ENCODE measurements at regions not wholly inside any gene's neighbourhood (a gene's known extent, or its start where the extent isn't known, plus 50 kb on each side); places are given as distances from the start of the nearest gene placed in this dataset.

DNA sequence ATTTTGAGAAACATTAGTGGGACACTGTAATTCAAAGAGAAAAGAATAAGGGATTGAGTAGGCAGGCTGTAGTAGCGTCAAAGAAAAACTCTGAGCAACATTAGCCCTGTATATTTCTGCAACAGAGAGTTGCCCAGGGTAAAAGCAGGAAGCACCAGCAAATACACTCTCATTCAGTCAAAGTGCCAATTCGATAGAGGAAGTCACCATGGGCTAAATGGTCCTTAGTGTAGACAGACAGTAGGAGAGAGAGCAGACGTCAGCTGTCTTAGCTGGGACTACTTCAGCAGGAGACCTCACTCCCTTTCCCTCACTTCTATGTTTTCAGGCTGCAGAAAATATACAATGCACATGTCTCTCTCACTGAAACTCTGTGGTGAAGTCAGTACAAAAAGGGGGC lies 2073.8 kb upstream of the TENM3 start:
- no peaks in the 10 kb centered on the region for H3K9me3 ChIP-seq (ENCODE audit: control insufficient read depth, insufficient read depth, low read length)
- no peaks in the 10 kb centered on the region; the same call in 1 of the 2 replicates for H3K4me1 ChIP-seq (ENCODE audit: insufficient read depth, low read length)
- H3K36me3 ChIP-seq (ENCODE audit: insufficient read depth, low read length) = no peaks in the 10 kb centered on the region
- no peak overlapping the region for H3K9ac ChIP-seq (ENCODE audit: low read depth, low read length)

DNA sequence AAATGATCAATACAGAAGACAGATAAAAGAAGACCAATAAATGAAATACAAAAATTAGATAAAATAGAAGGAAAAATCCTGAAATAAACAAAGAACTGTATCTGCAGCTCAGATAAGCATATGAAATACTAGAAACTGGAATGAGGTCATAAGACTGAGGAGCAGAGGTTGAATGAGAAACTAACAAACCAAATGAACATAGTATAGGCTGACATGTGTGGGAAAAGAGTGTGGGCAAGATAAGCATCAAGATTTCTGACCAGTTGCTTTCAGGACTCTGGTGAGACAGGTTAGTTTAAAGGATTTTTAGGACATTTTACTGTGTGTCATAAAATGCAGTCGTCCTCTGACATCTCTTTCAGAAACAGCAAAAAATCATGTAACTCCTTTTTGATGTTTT lies 2073.2 kb upstream of the TENM3 start:
- H3K36me3 ChIP-seq (ENCODE audit: insufficient read depth, low read length) = no peaks in the 10 kb centered on the region
- no peaks in the 10 kb centered on the region for H3K9me3 ChIP-seq (ENCODE audit: control insufficient read depth, insufficient read depth, low read length)
- no peak overlapping the region for H3K9ac ChIP-seq (ENCODE audit: low read depth, low read length)
- no peaks in the 10 kb centered on the region; the same call in 1 of the 2 replicates for H3K4me1 ChIP-seq (ENCODE audit: insufficient read depth, low read length)

DNA sequence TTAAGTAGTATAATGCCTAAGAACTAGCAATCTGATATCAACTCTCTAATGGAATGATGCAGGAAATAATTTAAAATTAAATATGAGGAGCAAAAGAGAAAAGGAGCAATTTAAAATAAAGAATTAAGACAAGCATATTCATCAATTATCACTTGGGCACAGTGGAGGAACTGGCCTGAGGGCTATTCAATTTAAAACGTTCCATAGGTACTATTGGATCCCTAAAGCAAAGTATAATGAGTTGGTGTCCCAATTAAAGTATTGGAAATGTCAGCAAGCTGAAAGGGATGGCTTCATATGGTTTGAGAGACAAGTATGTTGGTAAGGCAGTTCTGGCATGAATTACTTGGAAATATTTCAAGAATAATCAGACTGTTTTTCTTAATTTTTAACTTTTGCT lies 2064.1 kb upstream of the TENM3 start:
- Histone ChIP-seq H3K4me1 (ENCODE audit: insufficient read depth, low read length) (no peaks in the 10 kb centered on the region), H3K36me3 (ENCODE audit: insufficient read depth, low read length) (no peaks in the 10 kb centered on the region), H3K9me3 (ENCODE audit: control insufficient read depth, insufficient read depth, low read length) (no peaks in the 10 kb centered on the region), H3K9ac (ENCODE audit: low read depth, low read length) (no peak overlapping the region)

GRCh38 chr4:180189666-180190065 lies 2053.5 kb upstream of the TENM3 start:
- H3K4me1 ChIP-seq (ENCODE audit: insufficient read depth, low read length) = no peaks in the 10 kb centered on the region
- H3K9me3 ChIP-seq (ENCODE audit: control insufficient read depth, insufficient read depth, low read length) = no peaks in the 10 kb centered on the region
- no peak overlapping the region for H3K9ac ChIP-seq (ENCODE audit: low read depth, low read length)
- H3K36me3 ChIP-seq (ENCODE audit: insufficient read depth, low read length) = no peaks in the 10 kb centered on the region

DNA sequence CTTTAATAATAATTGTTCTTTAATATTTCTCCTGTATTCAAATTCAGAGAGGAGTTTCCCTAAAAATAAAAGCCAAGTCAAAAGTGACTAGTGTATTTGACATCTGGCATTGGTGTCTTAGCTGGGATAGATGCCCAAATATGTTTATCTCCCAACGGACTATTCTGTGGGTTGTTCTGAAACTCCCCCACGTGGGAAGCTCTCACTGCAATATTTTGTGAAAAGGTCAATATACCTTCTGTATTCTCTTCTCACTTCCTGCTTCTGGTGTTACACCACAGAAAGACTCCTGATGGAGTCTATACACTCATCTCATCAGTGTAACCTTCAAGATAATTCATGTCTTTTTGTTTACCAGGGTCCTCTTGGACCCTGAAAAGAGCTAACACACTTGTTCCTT lies 2052.8 kb upstream of the TENM3 start:
- H3K4me1 ChIP-seq (ENCODE audit: insufficient read depth, low read length) = no peaks in the 10 kb centered on the region
- H3K9ac ChIP-seq (ENCODE audit: low read depth, low read length) = no peak overlapping the region
- H3K36me3 ChIP-seq (ENCODE audit: insufficient read depth, low read length) = no peaks in the 10 kb centered on the region
- H3K9me3 ChIP-seq (ENCODE audit: control insufficient read depth, insufficient read depth, low read length) = no peaks in the 10 kb centered on the region

DNA sequence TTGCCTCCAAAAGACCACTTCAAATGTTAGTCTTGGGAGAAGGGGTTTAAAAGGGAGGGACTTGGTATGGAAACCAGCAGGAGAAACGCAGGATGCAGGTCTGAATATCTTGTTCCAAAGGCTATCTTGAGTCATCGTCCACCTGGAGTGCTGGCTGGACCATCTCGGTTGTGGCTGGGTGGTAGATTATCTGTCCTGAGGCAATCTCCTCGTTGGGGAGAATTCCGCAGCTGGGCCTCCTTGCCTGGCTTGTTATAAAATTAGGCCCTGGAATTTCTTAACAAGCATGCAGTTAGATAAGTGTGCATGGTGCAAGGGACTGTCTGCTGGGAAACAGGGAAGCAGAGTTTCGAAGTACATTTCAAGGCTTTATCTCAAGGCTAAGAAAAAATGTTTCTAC lies 2045.7 kb upstream of the TENM3 start:
- no peaks in the 10 kb centered on the region for H3K9me3 ChIP-seq (ENCODE audit: control insufficient read depth, insufficient read depth, low read length)
- H3K9ac ChIP-seq (ENCODE audit: low read depth, low read length) = no peak overlapping the region
- H3K4me1 ChIP-seq (ENCODE audit: insufficient read depth, low read length) = no peaks in the 10 kb centered on the region
- no peaks in the 10 kb centered on the region for H3K36me3 ChIP-seq (ENCODE audit: insufficient read depth, low read length)

GRCh38 chr4:180203349-180203748 lies 2039.9 kb upstream of the TENM3 start:
- Histone ChIP-seq H3K4me1 (ENCODE audit: insufficient read depth, low read length) (no peaks in the 10 kb centered on the region), H3K9ac (ENCODE audit: low read depth, low read length) (no peak overlapping the region), H3K36me3 (ENCODE audit: insufficient read depth, low read length) (no peaks in the 10 kb centered on the region), H3K9me3 (ENCODE audit: control insufficient read depth, insufficient read depth, low read length) (no peaks in the 10 kb centered on the region)

GRCh38 chr4:180205276-180205675 lies 2037.9 kb upstream of the TENM3 start:
- Histone ChIP-seq H3K4me1 (ENCODE audit: insufficient read depth, low read length) (no peaks in the 10 kb centered on the region), H3K9ac (ENCODE audit: low read depth, low read length) (no peak overlapping the region), H3K36me3 (ENCODE audit: insufficient read depth, low read length) (no peaks in the 10 kb centered on the region)

DNA sequence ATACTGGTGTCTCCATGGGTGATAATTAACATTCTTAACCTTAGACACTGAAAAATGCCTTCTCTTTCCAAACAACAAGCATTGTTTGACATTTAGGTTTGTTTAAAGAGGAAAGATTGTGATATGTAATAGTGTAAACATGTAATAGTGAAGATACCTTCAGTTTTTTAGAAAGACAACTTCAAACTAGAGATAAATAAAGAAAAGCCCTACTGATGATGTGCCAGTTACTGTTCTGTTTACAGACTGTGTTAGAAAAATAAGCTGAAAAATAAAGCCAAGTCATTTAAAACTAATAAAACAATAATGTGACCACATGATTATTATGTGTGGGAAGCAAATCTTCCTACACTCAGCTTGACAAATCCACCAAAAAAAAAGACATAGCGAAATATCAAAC lies 2035.3 kb upstream of the TENM3 start:
- Histone ChIP-seq H3K9me3 (ENCODE audit: control insufficient read depth, insufficient read depth, low read length) (no peaks in the 10 kb centered on the region), H3K9ac (ENCODE audit: low read depth, low read length) (no peak overlapping the region)

More at GRCh38 chr4:180205276-180205675, 2037.9 kb upstream of the TENM3 start:
- no peaks in the 10 kb centered on the region for H3K9me3 ChIP-seq (ENCODE audit: control insufficient read depth, insufficient read depth, low read length)

DNA sequence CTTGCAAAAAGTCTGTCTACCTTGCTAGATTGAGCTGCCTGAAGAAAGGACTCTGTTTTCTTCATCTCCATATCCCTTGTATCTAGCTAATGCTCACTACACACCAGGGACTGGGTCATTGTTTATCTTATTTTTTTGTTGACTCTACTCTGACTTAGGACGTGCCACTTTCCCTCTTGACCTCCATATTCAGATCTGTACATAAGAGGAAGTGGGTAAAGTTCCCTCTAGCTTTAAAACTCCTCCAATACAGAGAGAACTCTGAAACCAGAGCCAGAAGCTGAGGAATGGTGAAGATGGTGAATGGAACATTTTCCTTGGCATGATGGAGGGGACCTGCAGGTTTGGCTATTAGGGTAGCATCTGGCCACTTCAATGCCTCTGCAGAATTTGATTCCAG lies 2026.1 kb upstream of the TENM3 start:
- H3K4me1 ChIP-seq (ENCODE audit: insufficient read depth, low read length) = no peaks in the 10 kb centered on the region
- H3K9ac ChIP-seq (ENCODE audit: low read depth, low read length) = no peak overlapping the region
- no peaks in the 10 kb centered on the region for H3K9me3 ChIP-seq (ENCODE audit: control insufficient read depth, insufficient read depth, low read length)
- no peaks in the 10 kb centered on the region for H3K36me3 ChIP-seq (ENCODE audit: insufficient read depth, low read length)

More for the DNA sequence above, 2035.3 kb upstream of the TENM3 start:
- Histone ChIP-seq H3K4me1 (ENCODE audit: insufficient read depth, low read length) (no peaks in the 10 kb centered on the region), H3K36me3 (ENCODE audit: insufficient read depth, low read length) (no peaks in the 10 kb centered on the region)

DNA sequence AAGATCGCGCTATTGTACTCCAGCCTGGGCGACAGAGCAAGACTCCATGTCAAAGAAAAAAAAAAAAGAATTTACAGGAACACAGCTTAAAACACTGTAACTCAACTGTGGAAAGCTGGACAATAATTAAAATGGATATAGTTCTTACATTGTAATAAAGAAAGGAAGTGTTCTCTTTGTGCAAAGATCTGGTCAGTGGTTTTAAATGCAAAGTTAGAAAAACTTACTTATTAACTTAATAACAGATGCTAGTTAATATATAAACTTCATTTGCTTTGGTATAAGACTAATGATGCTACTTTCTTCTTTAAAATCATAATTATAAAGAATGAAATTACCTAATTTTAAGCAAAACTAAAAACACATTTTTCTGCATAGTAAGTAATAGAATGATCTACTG lies 2024.1 kb upstream of the TENM3 start:
- no peaks in the 10 kb centered on the region for H3K9me3 ChIP-seq (ENCODE audit: control insufficient read depth, insufficient read depth, low read length)

GRCh38 chr4:180225977-180226376 lies 2017.2 kb upstream of the TENM3 start:
- H3K4me1 ChIP-seq (ENCODE audit: insufficient read depth, low read length) = no peaks in the 10 kb centered on the region
- no peaks in the 10 kb centered on the region for H3K36me3 ChIP-seq (ENCODE audit: insufficient read depth, low read length)
- H3K9ac ChIP-seq (ENCODE audit: low read depth, low read length) = no peak overlapping the region
- H3K9me3 ChIP-seq (ENCODE audit: control insufficient read depth, insufficient read depth, low read length) = no peaks in the 10 kb centered on the region

More for the DNA sequence above, 2024.1 kb upstream of the TENM3 start:
- Histone ChIP-seq H3K9ac (ENCODE audit: low read depth, low read length) (no peak overlapping the region), H3K36me3 (ENCODE audit: insufficient read depth, low read length) (no peaks in the 10 kb centered on the region), H3K4me1 (ENCODE audit: insufficient read depth, low read length) (no peaks in the 10 kb centered on the region)

DNA sequence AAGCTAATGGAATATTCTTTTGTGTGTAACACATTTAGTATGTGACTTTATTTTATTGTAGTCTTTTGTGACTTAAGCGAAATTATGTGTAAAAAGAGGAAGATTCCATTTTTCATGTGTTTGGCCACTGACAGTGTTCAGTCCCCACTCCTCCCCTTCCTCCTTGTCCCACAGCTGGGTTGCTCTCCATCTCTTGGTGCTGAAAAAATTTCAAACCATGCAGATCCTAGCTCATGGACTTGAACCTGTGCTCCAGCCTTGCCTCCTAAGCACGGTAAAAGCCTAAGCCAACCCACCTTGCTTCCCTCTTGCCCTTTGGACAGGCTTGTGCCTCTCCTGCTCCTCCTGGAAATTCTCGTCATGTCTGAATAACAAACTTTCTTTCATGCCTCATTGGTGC lies 2008.5 kb upstream of the TENM3 start:
- H3K9me3 ChIP-seq (ENCODE audit: control insufficient read depth, insufficient read depth, low read length) = no peaks in the 10 kb centered on the region
- no peak overlapping the region for H3K9ac ChIP-seq (ENCODE audit: low read depth, low read length)
- H3K4me1 ChIP-seq (ENCODE audit: insufficient read depth, low read length) = peaks cover 4% of the 10 kb centered on the region; the same call in 1 of the 2 replicates
- no peaks in the 10 kb centered on the region for H3K36me3 ChIP-seq (ENCODE audit: insufficient read depth, low read length)

GRCh38 chr4:180240670-180241069 lies 2002.5 kb upstream of the TENM3 start:
- H3K9ac ChIP-seq (ENCODE audit: low read depth, low read length) = no peak overlapping the region
- H3K9me3 ChIP-seq (ENCODE audit: control insufficient read depth, insufficient read depth, low read length) = no peaks in the 10 kb centered on the region
- no peaks in the 10 kb centered on the region for H3K36me3 ChIP-seq (ENCODE audit: insufficient read depth, low read length)
- H3K4me1 ChIP-seq (ENCODE audit: insufficient read depth, low read length) = peaks cover 4% of the 10 kb centered on the region; the same call in 1 of the 2 replicates

DNA sequence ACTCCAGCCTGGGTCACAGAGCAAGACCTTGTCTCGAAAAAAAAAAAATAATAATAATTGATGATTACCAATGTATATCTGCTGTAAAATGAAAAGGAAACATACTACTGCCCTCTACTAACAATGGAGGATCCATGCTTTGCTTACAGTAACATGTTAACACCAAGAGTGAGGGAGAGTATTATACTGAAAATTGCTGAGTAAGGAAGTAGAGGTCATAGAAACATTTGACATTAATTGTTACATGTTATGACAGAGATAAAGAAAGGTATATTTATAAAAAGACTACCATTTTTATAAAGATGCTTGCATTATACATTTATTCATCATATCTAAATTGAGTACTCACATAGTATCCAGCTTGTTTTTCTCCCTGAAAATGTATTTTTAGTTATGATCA lies 1989.8 kb upstream of the TENM3 start:
- H3K4me1 ChIP-seq (ENCODE audit: insufficient read depth, low read length) = no peaks in the 10 kb centered on the region
- no peak overlapping the region for H3K9ac ChIP-seq (ENCODE audit: low read depth, low read length)
- H3K9me3 ChIP-seq (ENCODE audit: control insufficient read depth, insufficient read depth, low read length) = no peaks in the 10 kb centered on the region
- H3K36me3 ChIP-seq (ENCODE audit: insufficient read depth, low read length) = no peaks in the 10 kb centered on the region

GRCh38 chr4:180261346-180261745 lies 1981.9 kb upstream of the TENM3 start:
- Histone ChIP-seq H3K4me1 (ENCODE audit: insufficient read depth, low read length) (no peaks in the 10 kb centered on the region), H3K9ac (ENCODE audit: low read depth, low read length) (no peak overlapping the region), H3K9me3 (ENCODE audit: control insufficient read depth, insufficient read depth, low read length) (no peaks in the 10 kb centered on the region), H3K36me3 (ENCODE audit: insufficient read depth, low read length) (no peaks in the 10 kb centered on the region)
